PC-3 (cell line): ENCODE measurements at regions not wholly inside any gene's neighbourhood (a gene's known extent, or its start where the extent isn't known, plus 50 kb on each side); places are given as distances from the start of the nearest gene placed in this dataset.

Source experiments
- ATAC-seq: fragments of 200-7000 bp; cut with Tn5 transposase; 2 replicates; pipeline ENCODE4 v1.9.1; 2020; ENCODE audit warnings: mild to moderate bottlenecking, moderate library complexity
- BruUV-seq: library from RNA; stranded (reverse); fragments of 400-500 nt; replicated peaks from 2 replicates; lab custom pipeline; 2021; lab: Mats Ljungman, UMichigan
- CTCF ChIA-PET: fragments of 300-600 bp; sonication (Branson Sonifier 250); formaldehyde crosslinking; loops from one replicate; lab custom pipeline; 2022; ENCODE audit warnings: antibody characterized with exemption; lab: Charles Lee
- POLR2A ChIA-PET: fragments of 300-600 bp; sonication (Branson Sonifier 250); formaldehyde crosslinking; loops from one replicate; lab custom pipeline; 2022; ENCODE audit warnings: antibody characterized with exemption; ENCODE audit not compliant: unreplicated experiment; lab: Charles Lee
- DNase-seq: peaks from one replicate; pipeline ENCODE4 v3.0.0-alpha.2; 2015
- H2AFZ ChIP-seq: fragments of 300-600 bp; sonication (generic); 2 replicates; pipeline ENCODE4 v1.6.0; 2016; ENCODE audit warnings: antibody characterized with exemption, low read length
- H3F3A ChIP-seq: fragments of 300-600 bp; sonication (generic); one replicate; pipeline ENCODE4 v1.6.0; 2017; ENCODE audit warnings: antibody characterized with exemption, low read length, control low read depth, mild to moderate bottlenecking; ENCODE audit not compliant: unreplicated experiment
- H3K27ac ChIP-seq: fragments of 300-600 bp; sonication (generic); 2 replicates; pipeline ENCODE4 v1.5.1; 2016; ENCODE audit warnings: mild to moderate bottlenecking, low read length
- H3K27me3 ChIP-seq: fragments of 300-600 bp; sonication (generic); 2 replicates; pipeline ENCODE4 v1.6.1; 2016; ENCODE audit warnings: low read length, mixed read lengths
- H3K36me3 ChIP-seq: fragments of 300-600 bp; sonication (generic); 2 replicates; pipeline ENCODE4 v1.6.1; 2016; ENCODE audit warnings: low read depth, mixed run types, low read length, mixed read lengths
- H3K4me1 ChIP-seq: fragments of 300-600 bp; sonication (generic); 2 replicates; pipeline ENCODE4 v1.5.1; 2016; ENCODE audit warnings: low read length; ENCODE audit not compliant: insufficient read depth
- H3K4me2 ChIP-seq: fragments of 300-600 bp; sonication (generic); 2 replicates; pipeline ENCODE4 v1.6.0; 2016; ENCODE audit warnings: low read length
- H3K4me3 ChIP-seq: fragments of 300-600 bp; sonication (generic); 2 replicates; pipeline ENCODE4 v1.5.1; 2016; ENCODE audit warnings: mild to moderate bottlenecking, low read length, mixed read lengths
- H3K79me2 ChIP-seq: fragments of 300-600 bp; sonication (generic); 2 replicates; pipeline ENCODE4 v1.6.1; 2017; ENCODE audit warnings: low read length, mixed read lengths
- H3K9ac ChIP-seq: fragments of 300-600 bp; sonication (generic); 2 replicates; pipeline ENCODE4 v1.6.0; 2016; ENCODE audit warnings: mild to moderate bottlenecking, low read length
- H3K9me2 ChIP-seq: fragments of 300-600 bp; sonication (generic); replicated peaks from 2 replicates; pipeline ENCODE4 v1.6.1; 2016; ENCODE audit warnings: mixed run types, low read length, mixed read lengths
- H3K9me3 ChIP-seq: fragments of 300-600 bp; sonication (generic); 2 replicates; pipeline ENCODE4 v1.6.1; 2016; ENCODE audit warnings: low read length, mixed read lengths
- H4K20me1 ChIP-seq: fragments of 300-600 bp; sonication (generic); 2 replicates; pipeline ENCODE4 v1.6.1; 2016; ENCODE audit warnings: low read length, mixed read lengths
- EZH2 ChIP-seq: fragments of 300-600 bp; sonication (generic); IDR thresholded peaks from one replicate; pipeline ENCODE4 v1.6.1; 2017; ENCODE audit warnings: antibody characterized with exemption, mild to moderate bottlenecking, low read length; ENCODE audit not compliant: unreplicated experiment
- EZH2phosphoT487 ChIP-seq: fragments of 300-600 bp; sonication (generic); IDR thresholded peaks from 2 replicates; pipeline ENCODE4 v1.6.1; 2018; ENCODE audit warnings: mild to moderate bottlenecking, antibody characterized with exemption, low read length, borderline replicate concordance
- intact Hi-C: fragments of 100-400 bp; cut with micrococcal nuclease; formaldehyde crosslinking; loops from 2 replicates; pipeline ENCODE4 v1.9.0; 2023
- TF ChIP-seq, protein P1 (sequence below): fragments of 300-600 bp; sonication (generic); conservative IDR thresholded peaks from 2 replicates; pipeline ENCODE4 v1.5.1; 2017; ENCODE audit warnings: antibody characterized with exemption, low read depth, mild to moderate bottlenecking, low read length

DNA sequence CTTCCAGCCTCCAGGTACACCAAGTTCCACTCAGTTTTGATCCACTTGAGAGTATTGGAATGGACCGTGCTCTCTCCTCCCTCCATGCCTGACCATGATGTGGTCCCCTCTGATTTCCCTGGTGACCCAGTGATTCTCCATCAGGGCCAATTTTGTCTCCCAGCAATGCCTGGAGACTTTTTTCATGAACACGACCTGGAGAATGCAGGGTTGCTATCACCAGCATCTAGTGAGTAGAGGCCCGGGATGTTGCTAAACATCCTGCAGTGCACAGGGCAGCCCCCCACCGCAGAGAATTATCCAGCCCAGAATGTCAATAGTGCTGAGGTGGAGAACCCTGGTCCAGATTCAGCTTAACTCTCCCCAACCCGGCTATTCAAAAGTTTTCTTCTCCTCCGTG is 134.0 kb upstream of the RREB1 start:
- Histone ChIP-seq H3K9me3 (no peaks in the 10 kb centered on the region), H3K9ac (no peak overlapping the region), H3K36me3 (no peaks in the 10 kb centered on the region), H2AFZ (no peak overlapping the region), H3K9me2 (no peaks in the 10 kb centered on the region), H3F3A (no peaks in the 10 kb centered on the region), H4K20me1 (no peaks in the 10 kb centered on the region), H3K27ac (no peak overlapping the region), H3K4me3 (no peak overlapping the region), H3K4me1 (peaks cover 27% of the 10 kb centered on the region), H3K79me2 (no peaks in the 10 kb centered on the region), H3K4me2 (no peak overlapping the region), H3K27me3 (no peaks in the 10 kb centered on the region)
- BruUV-seq, result no TSS peak
- intact Hi-C loops, result no loop called here
- DNase-seq (no peak), ATAC-seq (no peak)
- TF ChIP-seq EZH2phosphoT487 (no peak), EZH2 (no peak)
- TF ChIP-seq, protein P1, sequence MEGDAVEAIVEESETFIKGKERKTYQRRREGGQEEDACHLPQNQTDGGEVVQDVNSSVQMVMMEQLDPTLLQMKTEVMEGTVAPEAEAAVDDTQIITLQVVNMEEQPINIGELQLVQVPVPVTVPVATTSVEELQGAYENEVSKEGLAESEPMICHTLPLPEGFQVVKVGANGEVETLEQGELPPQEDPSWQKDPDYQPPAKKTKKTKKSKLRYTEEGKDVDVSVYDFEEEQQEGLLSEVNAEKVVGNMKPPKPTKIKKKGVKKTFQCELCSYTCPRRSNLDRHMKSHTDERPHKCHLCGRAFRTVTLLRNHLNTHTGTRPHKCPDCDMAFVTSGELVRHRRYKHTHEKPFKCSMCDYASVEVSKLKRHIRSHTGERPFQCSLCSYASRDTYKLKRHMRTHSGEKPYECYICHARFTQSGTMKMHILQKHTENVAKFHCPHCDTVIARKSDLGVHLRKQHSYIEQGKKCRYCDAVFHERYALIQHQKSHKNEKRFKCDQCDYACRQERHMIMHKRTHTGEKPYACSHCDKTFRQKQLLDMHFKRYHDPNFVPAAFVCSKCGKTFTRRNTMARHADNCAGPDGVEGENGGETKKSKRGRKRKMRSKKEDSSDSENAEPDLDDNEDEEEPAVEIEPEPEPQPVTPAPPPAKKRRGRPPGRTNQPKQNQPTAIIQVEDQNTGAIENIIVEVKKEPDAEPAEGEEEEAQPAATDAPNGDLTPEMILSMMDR, result no peak
- ChIA-PET POLR2A (no interaction called here), CTCF (no interaction called here)

DNA sequence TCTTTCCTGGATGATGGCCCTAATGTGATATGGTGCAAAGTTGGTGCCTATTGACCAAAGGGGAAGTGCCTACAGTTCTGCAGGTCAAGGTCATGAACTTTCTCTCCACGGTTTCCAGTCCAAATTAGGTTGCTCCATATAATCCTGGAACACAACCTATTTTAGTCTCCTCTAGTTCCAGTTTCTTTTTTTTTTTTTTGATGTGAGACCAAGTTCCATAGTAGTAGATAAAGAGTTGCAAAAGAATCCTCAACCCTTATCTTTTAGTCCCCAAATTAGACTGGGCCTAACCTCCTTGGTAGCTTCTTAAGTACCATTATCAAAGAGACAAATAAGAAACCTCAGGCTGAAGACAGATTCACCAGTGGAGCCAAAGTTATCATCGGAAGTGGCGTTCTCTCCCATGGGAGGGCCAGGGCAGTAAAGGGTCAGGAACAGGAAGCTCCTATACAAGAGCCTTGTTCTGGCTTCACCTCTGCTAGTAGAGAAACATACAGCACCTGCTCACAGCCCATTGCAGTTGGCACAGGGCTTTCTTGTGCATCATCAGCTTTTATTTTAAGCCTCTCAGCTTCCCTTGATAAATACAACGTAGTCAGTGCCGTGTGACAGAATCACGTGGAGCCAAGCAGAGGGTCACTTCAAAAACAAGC is 132.2 kb upstream of the RREB1 start:
- BruUV-seq, result no TSS peak
- DNase-seq (no peak), ATAC-seq (no peak)
- Histone ChIP-seq H3K27ac (no peak overlapping the region), H3K4me1 (peaks cover 12% of the 10 kb centered on the region), H3K4me3 (no peak overlapping the region), H3K4me2 (no peak overlapping the region), H3K9me3 (no peaks in the 10 kb centered on the region), H2AFZ (no peak overlapping the region), H3K9ac (no peak overlapping the region), H3K36me3 (no peaks in the 10 kb centered on the region), H3F3A (no peaks in the 10 kb centered on the region), H3K9me2 (no peaks in the 10 kb centered on the region), H3K79me2 (no peaks in the 10 kb centered on the region), H4K20me1 (no peaks in the 10 kb centered on the region), H3K27me3 (no peaks in the 10 kb centered on the region)
- CTCF ChIA-PET, result interaction anchor here (0.6 kb wide), 1 partner anchor 189 kb away, joined by 3 read pairs; no protein-coding TSS in a partner anchor
- TF ChIP-seq EZH2phosphoT487 (no peak), EZH2 (no peak)
- TF ChIP-seq, protein P1, result no peak
- POLR2A ChIA-PET, result no interaction called here
- intact Hi-C loops, result no loop called here

DNA sequence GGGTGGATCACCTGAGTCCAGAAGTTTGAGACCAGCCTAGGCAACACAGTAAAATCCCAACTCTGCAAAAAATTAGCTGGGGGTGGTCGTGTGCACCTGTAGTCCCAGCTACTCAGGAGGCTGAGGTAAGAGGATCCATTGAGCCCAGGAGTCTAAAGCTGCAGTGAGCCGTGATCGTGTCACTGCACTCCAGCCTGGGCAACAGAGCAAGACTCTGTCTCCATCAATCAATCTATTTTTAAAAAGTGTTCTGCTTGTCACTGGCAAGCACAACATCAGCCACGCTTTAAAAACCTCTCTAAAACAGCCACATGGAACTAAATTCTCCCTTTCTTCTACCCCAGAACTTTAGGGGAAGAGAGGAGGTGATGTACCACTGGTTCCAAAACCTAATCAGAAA is 131.6 kb upstream of the RREB1 start:
- Histone ChIP-seq H3K27ac (no peak overlapping the region), H3F3A (no peaks in the 10 kb centered on the region), H3K4me1 (peaks cover 12% of the 10 kb centered on the region), H3K9ac (no peak overlapping the region), H3K27me3 (no peaks in the 10 kb centered on the region), H2AFZ (no peak overlapping the region), H3K4me3 (no peak overlapping the region), H3K4me2 (no peak overlapping the region), H3K36me3 (no peaks in the 10 kb centered on the region), H4K20me1 (no peaks in the 10 kb centered on the region), H3K9me2 (no peaks in the 10 kb centered on the region), H3K79me2 (no peaks in the 10 kb centered on the region), H3K9me3 (no peaks in the 10 kb centered on the region)
- TF ChIP-seq, protein P1, result no peak
- no peak for TF ChIP-seq EZH2
- no peak for TF ChIP-seq EZH2phosphoT487
- CTCF ChIA-PET, result no interaction called here
- intact Hi-C loops, result no loop called here
- POLR2A ChIA-PET, result no interaction called here
- BruUV-seq, result no TSS peak
- DNase-seq (no peak), ATAC-seq (no peak)
